ENCODE measurements at regions not wholly inside any gene's neighbourhood (a gene's known extent, or its start where the extent isn't known, plus 50 kb on each side); places are given as distances from the start of the nearest gene placed in this dataset.
"Not testable (repeated sequence)": the region's sequence is repeated elsewhere in the genome, so short reads cannot be mapped to it uniquely, and the experiment has no call there.

- DNase-seq (ENCODE audit: low spot score) = no peak
These were observed 84.7 kb upstream of the HMGA2 start for GRCh38 chr12:65739606-65740005.

DNA sequence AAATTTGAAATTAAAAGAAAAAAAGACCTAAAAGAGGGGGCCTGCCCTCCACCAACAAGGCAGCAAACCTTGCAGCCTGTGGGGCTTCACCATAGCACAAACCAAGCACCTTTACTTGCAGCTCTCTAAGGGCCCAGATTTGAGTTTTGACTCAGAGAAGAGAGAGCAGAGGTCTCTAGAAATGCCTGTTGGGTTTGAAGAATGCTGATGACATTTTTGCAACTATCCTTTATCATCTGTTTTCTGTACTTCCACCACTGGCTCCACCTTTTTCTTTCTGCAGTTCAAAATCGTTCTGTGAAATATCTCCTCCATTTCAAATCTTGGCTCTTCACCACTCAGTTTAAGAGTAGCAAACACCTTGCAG is 83.8 kb upstream of the HMGA2 start:
- no peak for DNase-seq (ENCODE audit: low spot score)

DNA sequence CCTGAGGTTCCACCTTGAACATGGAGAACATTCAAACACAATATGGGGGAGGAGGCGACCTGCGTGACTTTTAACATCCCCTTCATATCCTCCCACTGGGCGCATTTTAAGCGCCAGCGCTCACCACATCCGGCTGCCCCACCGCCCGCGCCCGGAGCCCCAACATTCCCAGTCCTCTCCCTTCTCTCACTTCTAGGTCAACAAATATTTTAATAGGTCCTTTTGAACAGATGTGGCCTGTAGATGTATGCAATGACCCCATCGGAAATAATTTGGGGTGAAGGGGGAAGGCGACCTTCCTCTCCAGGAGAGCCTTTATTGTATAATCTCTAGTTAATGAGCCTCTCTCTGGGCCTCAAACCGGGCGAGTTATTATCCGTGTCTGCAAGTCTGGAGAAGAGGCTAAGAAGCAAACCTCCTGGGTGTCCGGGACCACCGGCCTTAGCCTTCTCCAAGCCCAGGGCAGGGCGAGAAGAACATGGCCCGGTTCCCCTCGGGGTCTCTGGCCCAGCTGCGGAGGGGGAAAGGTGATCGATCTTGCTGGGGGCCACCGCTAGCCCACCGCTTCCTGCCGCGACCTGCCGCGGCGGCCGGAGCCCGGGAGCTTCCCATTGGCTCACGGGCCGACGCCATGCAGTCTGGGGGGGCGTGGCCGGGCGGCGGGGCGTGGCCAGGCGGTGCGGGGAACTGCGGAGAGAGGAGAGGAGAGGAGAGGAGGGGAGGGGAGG is 83.2 kb upstream of the HMGA2 start:
- peak; percentile 40 for DNase-seq (ENCODE audit: low spot score)

GRCh38 chr12:65741656-65742017 is 82.6 kb upstream of the HMGA2 start:
- DNase-seq (ENCODE audit: low spot score) = no peak

DNA sequence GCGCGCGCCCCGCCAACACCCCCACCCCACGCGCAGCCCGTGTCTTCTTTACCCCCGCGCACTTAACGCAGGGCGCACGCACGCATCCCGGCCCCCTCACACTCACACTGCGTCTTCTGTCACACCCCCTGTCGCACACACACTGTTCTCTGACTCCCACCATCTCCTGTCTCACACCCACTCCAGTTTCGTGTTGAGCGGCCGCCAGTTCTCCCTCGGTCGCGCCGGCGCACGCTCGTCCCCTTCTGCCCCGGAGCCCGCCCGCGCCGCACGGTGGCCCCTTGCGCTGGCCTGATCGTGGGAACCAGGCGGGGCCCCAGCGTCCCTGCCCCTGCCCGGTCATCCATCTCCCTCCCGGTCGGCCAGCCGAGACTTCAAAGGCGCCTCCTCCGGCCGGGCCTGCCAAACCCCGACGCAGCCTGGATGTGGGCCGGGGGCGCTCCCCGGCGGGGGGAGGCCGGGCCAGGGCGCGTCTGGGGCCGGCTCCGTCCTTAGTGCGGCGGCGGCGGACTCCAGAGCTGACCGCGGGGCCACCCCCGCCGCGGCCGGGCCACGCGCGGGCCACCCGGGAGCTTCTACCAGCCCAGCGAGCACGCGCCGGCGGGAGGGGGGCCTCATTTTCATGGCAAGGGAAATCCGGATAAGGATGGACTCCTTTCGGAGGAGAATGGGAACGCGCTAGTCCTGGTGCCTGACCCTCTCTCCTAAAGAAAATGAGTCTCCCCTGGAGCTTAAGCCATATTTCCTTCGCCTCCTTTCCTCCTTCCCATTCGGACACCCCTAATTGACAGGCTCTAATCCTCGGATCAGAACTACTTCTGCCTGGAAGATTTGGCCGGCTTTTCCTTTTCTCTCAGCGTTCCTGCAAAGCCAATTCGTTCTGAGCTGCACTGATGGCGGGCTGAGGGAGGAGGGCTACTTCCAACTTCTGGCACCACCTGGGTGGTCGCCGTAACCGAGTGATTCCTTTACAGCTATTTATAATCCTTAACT is 82.0 kb upstream of the HMGA2 start:
- DNase-seq (ENCODE audit: low spot score) = no peak

- not testable (repeated sequence) for DNase-seq (ENCODE audit: low spot score)
These were observed 79.9 kb upstream of the HMGA2 start for GRCh38 chr12:65744236-65744840.

DNA sequence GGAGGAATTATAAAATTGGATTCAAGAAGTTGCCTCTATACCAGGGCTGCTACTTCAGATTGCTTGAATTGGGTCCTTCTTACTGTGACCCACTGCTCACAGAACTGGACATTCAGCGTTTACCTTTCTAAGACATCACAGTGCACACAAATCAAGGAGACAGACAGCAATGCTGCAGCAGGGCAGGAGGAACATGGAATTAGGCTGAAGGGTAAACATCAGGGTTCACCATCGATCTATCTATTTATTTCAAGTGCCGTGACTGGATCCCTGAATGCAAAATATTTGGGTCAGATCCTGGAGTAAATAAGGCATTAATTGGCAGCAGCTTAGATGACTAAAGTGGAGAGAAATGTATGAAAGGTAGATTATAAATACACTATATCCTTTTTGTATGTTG is 76.9 kb upstream of the HMGA2 start:
- DNase-seq (ENCODE audit: low spot score) = no peak

- DNase-seq (ENCODE audit: low spot score) = no peak
These were observed 76.0 kb upstream of the HMGA2 start for GRCh38 chr12:65748332-65748731.

DNA sequence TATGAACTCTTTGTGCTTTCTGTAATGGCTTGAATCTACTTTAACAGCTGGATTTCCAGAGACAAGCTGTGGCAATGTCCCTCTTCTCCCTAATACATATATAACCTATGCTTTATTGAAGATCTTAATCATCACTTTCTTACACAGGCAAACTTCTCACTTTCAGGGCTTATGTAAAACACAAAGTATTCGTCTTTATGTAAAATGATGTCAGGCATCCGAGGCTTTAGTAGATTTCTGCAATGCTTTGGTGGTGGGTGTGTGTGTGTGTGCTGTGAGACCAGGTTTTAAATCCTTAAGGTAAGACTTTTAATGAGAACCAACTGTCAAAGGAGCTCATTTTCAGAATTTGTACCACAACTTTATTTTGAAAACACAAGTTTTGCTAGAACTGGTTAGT is 70.0 kb upstream of the HMGA2 start:
- DNase-seq (ENCODE audit: low spot score) = no peak

- no peak for DNase-seq (ENCODE audit: low spot score)
These were observed 69.3 kb upstream of the HMGA2 start for GRCh38 chr12:65754744-65755595.

GRCh38 chr12:65755596-65755978 is 68.7 kb upstream of the HMGA2 start:
- DNase-seq (ENCODE audit: low spot score) = no peak

DNA sequence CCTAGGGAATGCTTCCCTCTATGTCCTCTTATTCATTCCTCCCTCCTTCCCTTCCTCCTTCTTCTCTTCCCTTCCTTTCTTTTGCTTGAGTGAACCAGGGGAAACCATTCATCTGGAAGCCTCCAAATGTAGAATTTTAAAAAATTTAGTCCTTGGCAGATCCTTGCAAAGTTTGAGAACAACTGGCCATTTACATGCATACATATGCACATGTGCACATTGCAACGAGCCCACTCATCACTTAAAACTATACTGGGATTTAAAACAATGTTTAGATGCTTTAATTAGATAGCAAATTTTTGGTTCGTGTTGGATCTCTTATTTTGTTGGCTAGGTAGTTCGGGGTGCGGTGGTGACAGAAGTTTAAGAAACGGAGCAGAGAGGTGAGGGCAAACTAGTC is 68.0 kb upstream of the HMGA2 start:
- DNase-seq (ENCODE audit: low spot score) = no peak

- DNase-seq (ENCODE audit: low spot score) = no peak
These were observed 67.2 kb upstream of the HMGA2 start for GRCh38 chr12:65756956-65757511.

DNA sequence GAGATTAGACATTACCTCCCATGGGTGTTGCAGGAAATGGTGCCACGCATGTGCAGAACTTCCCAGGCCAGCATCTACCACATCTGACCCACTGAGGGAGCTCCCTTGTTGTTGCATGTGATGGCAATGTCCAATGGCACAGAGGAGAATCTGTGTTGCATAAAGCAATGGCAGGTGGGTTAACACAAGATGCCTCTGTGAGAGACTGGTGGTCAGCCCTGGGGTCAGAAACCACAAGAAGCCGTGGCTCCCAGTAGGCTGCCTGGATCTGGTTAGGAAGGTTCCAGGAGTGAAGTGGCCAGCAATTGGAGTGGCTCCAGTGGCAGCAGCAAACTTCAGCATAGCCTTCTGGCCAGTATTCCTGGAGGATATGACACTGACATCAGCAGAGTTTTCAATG is 65.9 kb upstream of the HMGA2 start:
- no peak for DNase-seq (ENCODE audit: low spot score)

- DNase-seq (ENCODE audit: low spot score) = no peak
These were observed 64.5 kb upstream of the HMGA2 start for GRCh38 chr12:65759735-65760134.

GRCh38 chr12:65761301-65761700 is 63.0 kb upstream of the HMGA2 start:
- DNase-seq (ENCODE audit: low spot score) = no peak

- DNase-seq (ENCODE audit: low spot score) = no peak
These were observed 60.0 kb upstream of the HMGA2 start for GRCh38 chr12:65764325-65764724.

DNA sequence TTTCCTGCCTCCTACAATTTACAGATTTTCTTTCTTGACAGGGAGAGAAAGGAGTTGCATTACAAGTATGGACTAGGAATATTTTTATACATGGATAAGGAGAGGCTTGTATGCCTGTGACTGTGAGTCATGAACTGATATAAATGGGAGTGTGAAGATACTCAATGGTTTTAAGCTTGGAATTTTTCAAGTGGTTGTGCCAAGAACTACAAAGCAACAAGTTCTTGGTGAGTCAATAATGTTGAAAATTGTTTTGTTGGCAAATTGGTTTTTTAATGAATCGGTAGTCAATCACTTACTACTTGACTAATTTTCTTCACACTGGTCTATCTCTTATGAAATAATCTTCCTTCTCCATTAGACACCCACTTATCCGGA is 58.9 kb upstream of the HMGA2 start:
- no peak for DNase-seq (ENCODE audit: low spot score)

GRCh38 chr12:65769880-65770279 is 54.4 kb upstream of the HMGA2 start:
- no peak for DNase-seq (ENCODE audit: low spot score)
